GM12878 (cell line): ENCODE measurements at regions not wholly inside any gene's neighbourhood (a gene's known extent, or its start where the extent isn't known, plus 50 kb on each side); places are given as distances from the start of the nearest gene placed in this dataset.
"Not testable (repeated sequence)": the region's sequence is repeated elsewhere in the genome, so short reads cannot be mapped to it uniquely, and the experiment has no call there.

Experiments used
- POLR2A ChIP-seq: IDR thresholded peaks from 2 replicates; pipeline ENCODE4 v1.6.1; 2011; ENCODE audit warnings: low read depth, mild to moderate bottlenecking, low read length
- YY1 ChIP-seq: IDR thresholded peaks from 2 replicates; pipeline ENCODE4 v1.6.1; 2011; ENCODE audit warnings: low read depth, mild to moderate bottlenecking, low read length

GRCh38 chr6:144977250-144977864, 692.2 kb downstream of the UTRN start:
- TF ChIP-seq POLR2A, YY1: not testable (repeated sequence)
